Heart left ventricle (tissue), 16 donors: ENCODE measurements at regions not wholly inside any gene's neighbourhood (a gene's known extent, or its start where the extent isn't known, plus 50 kb on each side); places are given as distances from the start of the nearest gene placed in this dataset.

Experiments
- ATAC-seq, 4 donors: fragments of 200-7000 bp; cut with Tn5 transposase; one replicate each; pipeline ENCODE4 v1.9.1; 2020 to 2022; ENCODE audit warnings: moderate library complexity in 4 of 4, mild to moderate bottlenecking in 3 of 4, moderate number of reproducible peaks in 1 of 4
- DNase-seq, 5 donors: peaks; one replicate each; pipeline ENCODE4 v3.0.0-alpha.2; 2020
- H3K27ac ChIP-seq, 12 donors: fragments of 200-600 bp; sonication (generic) in 4 of 12; one replicate each; pipeline versions ENCODE4 v1.5.0 to v1.8.0; 2016 to 2022; ENCODE audit warnings: mild to moderate bottlenecking in 2 of 12
- H3K27me3 ChIP-seq, 9 donors: fragments of 200-600 bp; sonication (generic) in 2 of 9; one replicate each; pipeline versions ENCODE4 v1.5.1 to v1.8.0; 2016 to 2022; ENCODE audit warnings: mild to moderate bottlenecking in 3 of 9
- H3K36me3 ChIP-seq, 9 donors: fragments of 200-600 bp; sonication (generic) in 2 of 9; one replicate each; pipeline versions ENCODE4 v1.5.0 to v1.8.0; 2018 to 2022; ENCODE audit warnings: mild to moderate bottlenecking in 2 of 9
- H3K4me1 ChIP-seq, 12 donors: fragments of 200-600 bp; sonication (generic) in 4 of 12; one replicate each; pipeline versions ENCODE4 v1.5.0 to v1.8.0; 2016 to 2022; ENCODE audit warnings: mild to moderate bottlenecking in 3 of 12
- H3K4me3 ChIP-seq, 12 donors: fragments of 200-600 bp; sonication (generic) in 4 of 12; one replicate each; pipeline versions ENCODE4 v1.5.0 to v1.8.0; 2017 to 2022; ENCODE audit warnings: mild to moderate bottlenecking in 9 of 12, moderate library complexity in 4 of 12
- H3K9me3 ChIP-seq, 12 donors: fragments of 200-600 bp; sonication (generic) in 4 of 12; one replicate each; pipeline versions ENCODE4 v1.5.0 to v1.8.0; 2016 to 2022; ENCODE audit warnings: mild to moderate bottlenecking in 1 of 12
- POLR2A ChIP-seq, 2 donors: fragments of 450-650 bp; IDR thresholded peaks; one replicate each; pipeline ENCODE4 v1.6.1; 2017; ENCODE audit warnings: antibody characterized with exemption in 2 of 2, mild to moderate bottlenecking in 2 of 2, moderate library complexity in 2 of 2
- WGBS, 4 donors: extraction: QIAGEN DNeasy Blood & Tissue Kit in 2 of 4; methylation state at CpG; one replicate each; pipeline versions ENCODE4 v1.1.5 to v1.1.7; 2013 to 2018; 5-methylcytosine and 5-hydroxymethylcytosine counted together
- intact Hi-C, 10 donors: fragments of 100-400 bp; cut with DNase I; formaldehyde crosslinking; loops; one replicate each; pipeline versions ENCODE4 v1.11.1 to v1.14.2; 2022
- TF ChIP-seq, protein P1 (sequence below), 12 donors: fragments of 200-600 bp; sonication (generic) in 4 of 12; IDR thresholded peaks; one replicate each; pipeline versions ENCODE4 v1.5.0 to v1.8.0; 2018 to 2022; ENCODE audit warnings: antibody characterized with exemption in 12 of 12, mild to moderate bottlenecking in 5 of 12
- donor health status: ischemic (EF 13 %, LVEDD 7.1; RV severe dilation, severe dysfunction).
- donor health status: healthy with polysubstance abuse.
- donor health status: DM: no; HTN: yes; CAD: no.
- donor health status: DM: no; HTN: no; CAD: no.
- donor health status: ischemic (EF 25% LVEDD 6.9; RV normal size, moderate dysfunction).
- donor health status: ischemic (EF 25% LVEDD 5.7; RV mildly dilated, moderate dysfunction).
- donor health status: healthy.
- donor health status: DM: yes; HTN: yes; CAD: no.
- donor health status: ischemic (EF 35%, LVEDD 5.7; RV mildly dilated, moderate dysfunction).
- donor health status: nonischemic (EF 11% LVEDD 7.7; RV severe dilation, severe dysfunction).
- donor health status: DM: yes; HTN: yes; CAD: no.
- donor health status: PGD.
- donor health status: ischemic (EF 29% LVEDD 5.4; RV normal size, mild dysfunction).
- donor health status: nonischemic (EF 23%, LVEDD 6.1; RV moderate dilation, normal function).

DNA sequence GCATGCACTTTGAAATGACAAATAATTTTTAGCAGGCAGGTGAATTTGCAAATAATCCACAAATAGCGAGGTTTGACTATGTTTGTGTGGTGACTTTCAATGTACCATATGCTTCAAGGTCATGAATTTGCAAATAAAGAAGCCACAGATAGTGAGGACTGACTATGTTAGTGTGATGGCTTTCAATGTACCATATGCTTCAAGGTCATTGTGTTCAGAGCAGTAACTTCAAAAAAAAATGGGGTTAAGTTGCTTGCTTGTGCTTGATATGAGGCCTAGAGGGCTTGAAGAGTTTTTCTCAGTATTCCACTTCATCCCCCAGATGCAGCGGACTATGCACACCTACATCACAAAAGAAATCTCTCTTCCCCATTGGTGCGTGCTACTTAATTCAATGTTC is 602.9 kb upstream of the LRRTM4 start:
- Histone ChIP-seq H3K9me3 (peaks cover 0 to 14% (median 0%) of the 10 kb centered on the region in 12 donors), H3K4me3 (no peak overlapping the region), H3K36me3 (no peaks in the 10 kb centered on the region), H3K27ac (no peak overlapping the region), H3K4me1 (no peaks in the 10 kb centered on the region), H3K27me3 (no peaks in the 10 kb centered on the region)
- TF ChIP-seq, protein P1, sequence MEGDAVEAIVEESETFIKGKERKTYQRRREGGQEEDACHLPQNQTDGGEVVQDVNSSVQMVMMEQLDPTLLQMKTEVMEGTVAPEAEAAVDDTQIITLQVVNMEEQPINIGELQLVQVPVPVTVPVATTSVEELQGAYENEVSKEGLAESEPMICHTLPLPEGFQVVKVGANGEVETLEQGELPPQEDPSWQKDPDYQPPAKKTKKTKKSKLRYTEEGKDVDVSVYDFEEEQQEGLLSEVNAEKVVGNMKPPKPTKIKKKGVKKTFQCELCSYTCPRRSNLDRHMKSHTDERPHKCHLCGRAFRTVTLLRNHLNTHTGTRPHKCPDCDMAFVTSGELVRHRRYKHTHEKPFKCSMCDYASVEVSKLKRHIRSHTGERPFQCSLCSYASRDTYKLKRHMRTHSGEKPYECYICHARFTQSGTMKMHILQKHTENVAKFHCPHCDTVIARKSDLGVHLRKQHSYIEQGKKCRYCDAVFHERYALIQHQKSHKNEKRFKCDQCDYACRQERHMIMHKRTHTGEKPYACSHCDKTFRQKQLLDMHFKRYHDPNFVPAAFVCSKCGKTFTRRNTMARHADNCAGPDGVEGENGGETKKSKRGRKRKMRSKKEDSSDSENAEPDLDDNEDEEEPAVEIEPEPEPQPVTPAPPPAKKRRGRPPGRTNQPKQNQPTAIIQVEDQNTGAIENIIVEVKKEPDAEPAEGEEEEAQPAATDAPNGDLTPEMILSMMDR (IDR thresholded peaks at IDR 0.05): no peak
- TF ChIP-seq POLR2A (IDR thresholded peaks at IDR 0.05): no peak
- 81 to 91% (median 85%) methylated on average over 3 of the region's 3 CpGs for WGBS, 4 donors
- DNase-seq (no peak), ATAC-seq (no peak)
- intact Hi-C loops: no loop called here

GRCh38 chr2:78127424-78127823 is 605.2 kb upstream of the LRRTM4 start:
- ATAC-seq: peak in 1 of 4 donors; percentile 39

GRCh38 chr2:78132391-78133370 is 610.5 kb upstream of the LRRTM4 start:
- intact Hi-C loops: no loop called here
- Histone ChIP-seq H3K4me3 (no peak overlapping the region), H3K9me3 (no peaks in the 10 kb centered on the region), H3K36me3 (no peaks in the 10 kb centered on the region), H3K27ac (no peak overlapping the region), H3K4me1 (no peaks in the 10 kb centered on the region), H3K27me3 (no peaks in the 10 kb centered on the region)
- ATAC-seq (no peak), DNase-seq (no peak)
- 66 to 70% (median 67%) methylated on average over 4 of the region's 4 CpGs for whole genome bisulfite sequencing, 4 donors
- no peak for TF ChIP-seq POLR2A (IDR thresholded peaks at IDR 0.05)
- TF ChIP-seq, protein P1 (IDR thresholded peaks at IDR 0.05): no peak

More at GRCh38 chr2:78127424-78127823, 605.2 kb upstream of the LRRTM4 start:
- Histone ChIP-seq H3K36me3 (no peaks in the 10 kb centered on the region), H3K4me3 (no peak overlapping the region), H3K9me3 (peaks cover 0 to 14% (median 0%) of the 10 kb centered on the region in 12 donors), H3K4me1 (no peaks in the 10 kb centered on the region), H3K27ac (no peak overlapping the region), H3K27me3 (no peaks in the 10 kb centered on the region)
- TF ChIP-seq, protein P1 (IDR thresholded peaks at IDR 0.05): no peak
- TF ChIP-seq POLR2A (IDR thresholded peaks at IDR 0.05): no peak
- intact Hi-C loops: no loop called here
- 41 to 56% (median 52%) methylated on average over 4 of the region's 4 CpGs for WGBS, 4 donors
- DNase-seq: no peak

GRCh38 chr2:78145395-78145996 is 623.3 kb upstream of the LRRTM4 start:
- Histone ChIP-seq H3K9me3 (no peaks in the 10 kb centered on the region), H3K4me1 (no peaks in the 10 kb centered on the region), H3K27me3 (no peaks in the 10 kb centered on the region), H3K27ac (no peak overlapping the region), H3K36me3 (no peaks in the 10 kb centered on the region), H3K4me3 (no peak overlapping the region)
- no peak for TF ChIP-seq POLR2A (IDR thresholded peaks at IDR 0.05)
- TF ChIP-seq, protein P1 (IDR thresholded peaks at IDR 0.05): no peak
- WGBS, 4 donors: 81 to 88% (median 83%) methylated on average over 6 to 9 of the region's 9 CpGs
- intact Hi-C loops: no loop called here
- DNase-seq: peak in 1 of 5 donors; percentile 51
- peak in 1 of 4 donors; percentile 39 for ATAC-seq
